Common myeloid progenitor, CD34-positive (primary cell): ENCODE measurements at regions not wholly inside any gene's neighbourhood (a gene's known extent, or its start where the extent isn't known, plus 50 kb on each side); places are given as distances from the start of the nearest gene placed in this dataset.
"Not testable (repeated sequence)": the region's sequence is repeated elsewhere in the genome, so short reads cannot be mapped to it uniquely, and the experiment has no call there.

Experiments used
- CTCF ChIA-PET: fragments of 350-600 bp; sonication (Branson Sonifier 250); formaldehyde crosslinking; loops from one replicate; lab custom pipeline; 2021; ENCODE audit warnings: antibody characterized with exemption; lab: Charles Lee
- POLR2A ChIA-PET: fragments of 350-600 bp; sonication (Branson Sonifier 250); formaldehyde crosslinking; loops from one replicate; lab custom pipeline; 2021; ENCODE audit warnings: antibody characterized with exemption; lab: Charles Lee
- DNase-seq, 3 donors: peaks; one replicate each; pipeline versions ENCODE4 v3.0.0 to v3.0.0-alpha.2; 2013
- H3K27ac ChIP-seq, 2 experiments: 1 replicate in 1 of 2; 2 replicates in 1 of 2; pipeline ENCODE4 v1.7.0; 2013; ENCODE audit warnings: inconsistent platforms in 2 of 2, low read length in 2 of 2, mild to moderate bottlenecking in 2 of 2, low read depth in 1 of 2, moderate library complexity in 1 of 2; ENCODE audit not compliant: severe bottlenecking in 2 of 2, insufficient read depth in 1 of 2, poor library complexity in 1 of 2
- H3K27me3 ChIP-seq, 5 experiments: replicated peaks in 2 of 5; 1 replicate in 3 of 5; 2 replicates in 2 of 5; pipeline versions ENCODE4 v1.6.1 to v1.7.0; 2013; ENCODE audit warnings: low read length in 4 of 5, mild to moderate bottlenecking in 2 of 5, moderate library complexity in 2 of 5, inconsistent platforms in 1 of 5; ENCODE audit not compliant: insufficient read depth in 5 of 5, control insufficient read depth in 4 of 5
- H3K36me3 ChIP-seq, 4 experiments: 1 replicate in 2 of 4; 2 replicates in 2 of 4; pipeline versions ENCODE4 v1.6.1 to v1.7.0; 2013; ENCODE audit warnings: low read length in 3 of 4, control low read depth in 1 of 4, mild to moderate bottlenecking in 1 of 4; ENCODE audit not compliant: control insufficient read depth in 4 of 4, insufficient read depth in 4 of 4
- H3K4me1 ChIP-seq, 4 experiments: 1 replicate in 3 of 4; 2 replicates in 1 of 4; pipeline versions ENCODE4 v1.6.1 to v1.7.1; 2013; ENCODE audit warnings: low read length in 3 of 4, mild to moderate bottlenecking in 3 of 4, control low read depth in 1 of 4, inconsistent platforms in 1 of 4, moderate library complexity in 1 of 4; ENCODE audit not compliant: control insufficient read depth in 4 of 4, insufficient read depth in 4 of 4; ENCODE audit errors: control extremely low read depth in 1 of 4
- H3K4me3 ChIP-seq, 7 experiments: 1 replicate in 4 of 7; 2 replicates in 3 of 7; pipeline versions ENCODE4 v1.5.1 to v1.7.0; 2013; ENCODE audit warnings: mild to moderate bottlenecking in 7 of 7, low read length in 6 of 7, moderate library complexity in 6 of 7, inconsistent platforms in 2 of 7, low read depth in 2 of 7, control low read depth in 1 of 7; ENCODE audit not compliant: insufficient read depth in 4 of 7, control insufficient read depth in 1 of 7; ENCODE audit errors: extremely low read depth in 1 of 7
- H3K9me3 ChIP-seq, 5 experiments: 1 replicate in 4 of 5; 2 replicates in 1 of 5; pipeline versions ENCODE4 v1.6.1 to v1.7.1; 2013; ENCODE audit warnings: low read length in 4 of 5, mild to moderate bottlenecking in 2 of 5, inconsistent platforms in 1 of 5, low read depth in 1 of 5, moderate library complexity in 1 of 5; ENCODE audit not compliant: control insufficient read depth in 4 of 5, insufficient read depth in 2 of 5; ENCODE audit errors: control extremely low read depth in 1 of 5
- WGBS: methylation state at CpG from one replicate; pipeline ENCODE4 v1.1.5; 2013; ENCODE audit not compliant: insufficient coverage; 5-methylcytosine and 5-hydroxymethylcytosine counted together

DNA sequence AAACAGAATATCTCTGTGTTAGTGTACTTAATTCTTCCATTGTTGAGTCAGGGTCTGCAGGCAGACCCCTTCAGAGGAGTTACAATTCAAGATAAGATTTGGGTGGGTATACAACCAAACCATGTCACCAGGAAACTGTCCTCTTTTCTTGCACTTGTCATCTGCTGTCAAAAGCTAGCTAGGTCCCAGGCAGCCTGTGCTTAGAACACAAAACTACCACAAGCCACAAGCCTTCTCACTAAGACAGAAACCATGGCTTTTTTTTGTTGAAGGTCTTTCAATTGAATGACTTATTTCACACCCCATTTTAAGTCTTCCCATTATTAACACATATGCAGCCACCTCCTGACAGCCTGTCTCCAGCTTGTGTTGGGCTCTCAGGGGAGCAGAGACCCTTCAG, 2345.1 kb downstream of the TP53TG3F start:
- H3K36me3 ChIP-seq, CTCF ChIA-PET, H3K27me3 ChIP-seq, H3K4me1 ChIP-seq, DNase-seq, POLR2A ChIA-PET, H3K4me3 ChIP-seq, H3K27ac ChIP-seq: not testable (repeated sequence)
- H3K9me3 ChIP-seq = peaks cover 0 to 10% (median 2%) of the 10 kb centered on the region in 5 experiments

DNA sequence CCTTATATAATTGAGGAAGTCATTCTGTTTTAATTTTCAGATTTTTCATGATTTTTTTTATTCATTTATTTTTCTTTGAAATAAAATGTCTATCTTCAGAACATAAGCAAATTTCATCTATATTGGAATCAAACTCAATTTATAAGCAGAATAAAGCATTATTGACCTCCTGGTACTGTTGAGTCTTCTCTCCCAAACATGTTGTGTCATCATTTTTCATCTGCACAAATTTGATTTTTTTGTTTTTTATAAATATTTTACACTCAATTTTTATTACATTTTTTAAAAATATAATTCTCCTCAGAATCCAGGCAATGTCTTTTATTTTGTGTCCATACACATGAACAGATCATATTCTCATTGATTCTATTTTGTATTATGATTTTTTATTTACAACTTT, 2363.9 kb downstream of the TP53TG3F start:
- POLR2A ChIA-PET = interaction anchor here (0.6 kb wide), 1 partner anchor 603 kb away, joined by 3 read pairs; no protein-coding TSS in a partner anchor
- H3K9me3 ChIP-seq = peaks cover 0 to 3% (median 0%) of the 10 kb centered on the region in 5 experiments

DNA sequence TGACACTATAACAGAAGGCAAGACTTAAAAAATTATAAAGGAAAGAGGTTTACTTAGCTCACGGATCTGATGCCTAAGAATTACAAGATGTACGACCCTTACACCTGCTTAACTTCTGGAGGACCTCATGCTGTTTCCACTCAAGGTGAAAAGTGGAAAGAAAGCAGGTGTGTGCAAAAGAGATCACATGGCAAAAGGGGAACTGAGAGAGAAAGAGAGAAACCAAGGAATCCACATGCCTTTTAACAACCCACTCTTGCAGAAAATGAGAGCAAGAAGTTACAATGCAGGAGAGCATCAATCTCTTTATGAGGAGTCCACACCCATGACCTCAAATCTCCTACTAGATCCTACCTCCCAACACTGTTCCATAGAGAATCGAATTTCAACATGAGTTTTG, 2382.2 kb downstream of the TP53TG3F start:
- H3K4me1 ChIP-seq = no peaks in the 10 kb centered on the region
- no peak overlapping the region for H3K27ac ChIP-seq
- H3K4me3 ChIP-seq = no peak overlapping the region
- POLR2A ChIA-PET = no interaction called here
- H3K27me3 ChIP-seq = no peaks in the 10 kb centered on the region
- CTCF ChIA-PET = no interaction called here
- DNase-seq = no peak
- H3K36me3 ChIP-seq = no peaks in the 10 kb centered on the region
- H3K9me3 ChIP-seq = peaks cover 0 to 4% (median 1%) of the 10 kb centered on the region in 5 experiments
- no CpG with 5 or more reads among the region's 3 CpGs for WGBS

More for the DNA sequence above, 2363.9 kb downstream of the TP53TG3F start:
- no peak for DNase-seq
- Histone ChIP-seq H3K27ac (no peak overlapping the region), H3K36me3 (no peaks in the 10 kb centered on the region), H3K4me3 (no peak overlapping the region), H3K27me3 (no peaks in the 10 kb centered on the region), H3K4me1 (no peaks in the 10 kb centered on the region)
- CTCF ChIA-PET = no interaction called here

- no peak overlapping the region for H3K4me3 ChIP-seq
- no peak for DNase-seq
- no peaks in the 10 kb centered on the region for H3K4me1 ChIP-seq
- H3K9me3 ChIP-seq = peaks cover 0 to 6% (median 0%) of the 10 kb centered on the region in 5 experiments
- no peaks in the 10 kb centered on the region for H3K36me3 ChIP-seq
- ChIA-PET POLR2A (no interaction called here), CTCF (no interaction called here)
- H3K27ac ChIP-seq = no peak overlapping the region
- no peaks in the 10 kb centered on the region for H3K27me3 ChIP-seq
These were observed 2402.8 kb downstream of the TP53TG3F start for GRCh38 chr16:35862242-35862641.

- Histone ChIP-seq H3K36me3 (no peaks in the 10 kb centered on the region), H3K4me1 (no peaks in the 10 kb centered on the region), H3K9me3 (no peaks in the 10 kb centered on the region), H3K27ac (no peak overlapping the region), H3K27me3 (no peaks in the 10 kb centered on the region), H3K4me3 (no peak overlapping the region)
- CTCF ChIA-PET = no interaction called here
- WGBS = 0% methylated on average over 1 of the region's 3 CpGs
- DNase-seq = no peak
- POLR2A ChIA-PET = no interaction called here
These were observed 2409.2 kb downstream of the TP53TG3F start for GRCh38 chr16:35868630-35869029.

DNA sequence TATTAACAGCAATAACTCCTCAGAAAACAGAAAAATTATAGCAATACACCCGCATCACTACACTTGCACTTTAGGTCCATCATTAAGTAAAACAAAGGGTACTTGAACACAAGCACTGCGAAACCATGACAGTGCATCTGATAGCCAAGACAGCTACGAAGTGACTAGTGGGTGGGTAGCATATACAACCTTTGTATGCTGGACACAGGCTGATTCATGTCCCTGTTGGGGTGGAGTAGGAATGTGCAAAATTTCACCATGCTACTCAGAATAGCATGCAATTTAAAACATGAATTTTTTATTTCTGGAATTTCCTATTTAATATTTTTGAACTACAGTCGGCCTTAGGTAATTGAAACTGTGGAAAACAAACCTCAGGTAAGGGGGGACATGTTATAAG, 2414.1 kb downstream of the TP53TG3F start:
- Histone ChIP-seq H3K4me1 (no peaks in the 10 kb centered on the region), H3K27ac (no peak overlapping the region), H3K27me3 (no peaks in the 10 kb centered on the region), H3K4me3 (no peak overlapping the region), H3K36me3 (no peaks in the 10 kb centered on the region), H3K9me3 (peaks cover 0 to 3% (median 0%) of the 10 kb centered on the region in 5 experiments)
- ChIA-PET CTCF (no interaction called here), POLR2A (no interaction called here)
- DNase-seq = no peak
- 57% methylated on average over 2 of the region's 4 CpGs for WGBS

GRCh38 chr16:35881654-35882053, 2422.2 kb downstream of the TP53TG3F start:
- DNase-seq = no peak
- ChIA-PET CTCF (no interaction called here), POLR2A (no interaction called here)
- Histone ChIP-seq H3K4me3 (no peak overlapping the region), H3K4me1 (no peaks in the 10 kb centered on the region), H3K9me3 (peaks cover 0 to 12% (median 1%) of the 10 kb centered on the region in 5 experiments), H3K27ac (no peak overlapping the region), H3K36me3 (no peaks in the 10 kb centered on the region), H3K27me3 (no peaks in the 10 kb centered on the region)
- WGBS = 90% methylated on average over 2 of the region's 2 CpGs
